ENCODE measurements at regions not wholly inside any gene's neighbourhood (a gene's known extent, or its start where the extent isn't known, plus 50 kb on each side); places are given as distances from the start of the nearest gene placed in this dataset.

GRCh38 chr4:123470640-123471039, 74.0 kb downstream of the SPRY1 start:
- Histone ChIP-seq H3K4me2 (ENCODE audit: low read length) (no peak overlapping the region), H3K9me2 (ENCODE audit: insufficient read depth, low read length) (no peaks in the 10 kb centered on the region)

GRCh38 chr4:123471655-123472369, 75.2 kb downstream of the SPRY1 start:
- H3K4me3 ChIP-seq (ENCODE audit: low read length) = no peak overlapping the region
- H3K9me3 ChIP-seq (ENCODE audit: low read length) = no peaks in the 10 kb centered on the region
- H2AFZ ChIP-seq (ENCODE audit: low read depth, low read length) = no peak overlapping the region
- H3K4me2 ChIP-seq (ENCODE audit: low read length) = no peak overlapping the region
- no peak overlapping the region for H3K27ac ChIP-seq (ENCODE audit: low read length)
- H3K36me3 ChIP-seq (ENCODE audit: insufficient read depth, low read length) = no peaks in the 10 kb centered on the region
- no peaks in the 10 kb centered on the region for H3K9me2 ChIP-seq (ENCODE audit: insufficient read depth, low read length)
- H3K9ac ChIP-seq (ENCODE audit: low read length) = no peak overlapping the region
- no peaks in the 10 kb centered on the region for H3F3A ChIP-seq (ENCODE audit: insufficient read depth, low read length, poor library complexity, severe bottlenecking)
- H3K79me2 ChIP-seq (replicated peaks; ENCODE audit: insufficient read depth, low read length) = no peaks in the 10 kb centered on the region
- no peaks in the 10 kb centered on the region for H3K27me3 ChIP-seq (ENCODE audit: insufficient read depth, low read depth, low read length)
- H4K20me1 ChIP-seq (ENCODE audit: insufficient read depth) = no peaks in the 10 kb centered on the region
- TF ChIP-seq EZH2 (IDR thresholded peaks at IDR 0.05; ENCODE audit: borderline replicate concordance, insufficient read depth, low read length, poor library complexity, severe bottlenecking) (no peak), MXI1 (conservative IDR thresholded peaks at IDR 0.05; ENCODE audit: poor library complexity, severe bottlenecking) (no peak), EP300 (conservative IDR thresholded peaks at IDR 0.05; ENCODE audit: poor library complexity, severe bottlenecking) (no peak), POLR2AphosphoS5 (IDR thresholded peaks at IDR 0.05) (no peak), RAD21 (conservative IDR thresholded peaks at IDR 0.05) (no peak), SMC3 (conservative IDR thresholded peaks at IDR 0.05; ENCODE audit: poor library complexity) (no peak), CTCF (IDR thresholded peaks at IDR 0.05; ENCODE audit: poor library complexity, severe bottlenecking) (no peak), TAF1 (IDR thresholded peaks at IDR 0.05; ENCODE audit: low read depth) (no peak)

More at GRCh38 chr4:123470640-123471039, 74.0 kb downstream of the SPRY1 start:
- Histone ChIP-seq H3F3A (ENCODE audit: insufficient read depth, low read length, poor library complexity, severe bottlenecking) (no peaks in the 10 kb centered on the region), H2AFZ (ENCODE audit: low read depth, low read length) (no peak overlapping the region), H3K9me3 (ENCODE audit: low read length) (no peaks in the 10 kb centered on the region), H4K20me1 (ENCODE audit: insufficient read depth) (no peaks in the 10 kb centered on the region), H3K36me3 (ENCODE audit: insufficient read depth, low read length) (no peaks in the 10 kb centered on the region), H3K27me3 (ENCODE audit: insufficient read depth, low read depth, low read length) (no peaks in the 10 kb centered on the region), H3K27ac (ENCODE audit: low read length) (no peak overlapping the region), H3K9ac (ENCODE audit: low read length) (no peak overlapping the region), H3K4me3 (ENCODE audit: low read length) (no peak overlapping the region), H3K79me2 (replicated peaks; ENCODE audit: insufficient read depth, low read length) (no peaks in the 10 kb centered on the region)
- TF ChIP-seq POLR2AphosphoS5 (IDR thresholded peaks at IDR 0.05) (no peak), TAF1 (IDR thresholded peaks at IDR 0.05; ENCODE audit: low read depth) (no peak), MXI1 (conservative IDR thresholded peaks at IDR 0.05; ENCODE audit: poor library complexity, severe bottlenecking) (no peak), EP300 (conservative IDR thresholded peaks at IDR 0.05; ENCODE audit: poor library complexity, severe bottlenecking) (no peak), EZH2 (IDR thresholded peaks at IDR 0.05; ENCODE audit: borderline replicate concordance, insufficient read depth, low read length, poor library complexity, severe bottlenecking) (no peak), SMC3 (conservative IDR thresholded peaks at IDR 0.05; ENCODE audit: poor library complexity) (no peak), REST (IDR thresholded peaks at IDR 0.05; ENCODE audit: borderline replicate concordance) (no peak), RAD21 (conservative IDR thresholded peaks at IDR 0.05) (no peak), CTCF (IDR thresholded peaks at IDR 0.05; ENCODE audit: poor library complexity, severe bottlenecking) (no peak)

Measured in neural cell (in vitro differentiated cells).